Ascending aorta (tissue), 2 donors: ENCODE measurements at regions not wholly inside any gene's neighbourhood (a gene's known extent, or its start where the extent isn't known, plus 50 kb on each side); places are given as distances from the start of the nearest gene placed in this dataset.

ENCODE experiments used
- DNase-seq, 2 donors: peaks; one replicate each; pipeline ENCODE4 v3.0.0-alpha.2; 2019; ENCODE audit warnings: low spot score in 2 of 2
- H3K27ac ChIP-seq, 2 donors: fragments of 200-600 bp; sonication (generic); one replicate each; pipeline ENCODE4 v1.5.1; 2016 to 2017; ENCODE audit warnings: mild to moderate bottlenecking in 1 of 2
- H3K27me3 ChIP-seq: fragments of 200-600 bp; sonication (generic); one replicate; pipeline ENCODE4 v1.5.1; 2017
- H3K36me3 ChIP-seq, 2 donors: fragments of 200-600 bp; sonication (generic); one replicate each; pipeline ENCODE4 v1.5.1; 2016
- H3K4me1 ChIP-seq, 2 donors: fragments of 200-600 bp; sonication (generic); one replicate each; pipeline ENCODE4 v1.5.1; 2016 to 2017; ENCODE audit warnings: mild to moderate bottlenecking in 1 of 2
- H3K4me3 ChIP-seq, 2 donors: fragments of 200-600 bp; sonication (generic); one replicate each; pipeline ENCODE4 v1.5.1; 2016 to 2017; ENCODE audit warnings: mild to moderate bottlenecking in 1 of 2
- H3K9me3 ChIP-seq, 2 donors: fragments of 200-600 bp; sonication (generic); one replicate each; pipeline ENCODE4 v1.5.1; 2016
- CTCF ChIP-seq, 3 experiments: fragments of 200-600 bp in 2 of 3; fragments of 450-650 bp in 1 of 3; sonication (generic) in 2 of 3; IDR thresholded peaks; one replicate each; pipeline ENCODE4 v1.5.1; 2016 to 2019; ENCODE audit warnings: antibody characterized with exemption in 3 of 3, mild to moderate bottlenecking in 1 of 3, moderate library complexity in 1 of 3
- intact Hi-C: fragments of 100-400 bp; cut with DNase I; formaldehyde crosslinking; loops from one replicate; pipeline ENCODE4 v1.15.1; 2023

- DNase-seq = no peak
- Histone ChIP-seq H3K4me1 (no peaks in the 10 kb centered on the region), H3K27ac (no peak overlapping the region), H3K9me3 (no peaks in the 10 kb centered on the region), H3K36me3 (no peaks in the 10 kb centered on the region), H3K27me3 (no peaks in the 10 kb centered on the region), H3K4me3 (no peak overlapping the region)
- TF ChIP-seq CTCF (IDR thresholded peaks at IDR 0.05) = no peak
- intact Hi-C loops = no loop called here
Measured at GRCh38 chr2:118524911-118525310, 322.5 kb downstream of the EN1 start.

DNA sequence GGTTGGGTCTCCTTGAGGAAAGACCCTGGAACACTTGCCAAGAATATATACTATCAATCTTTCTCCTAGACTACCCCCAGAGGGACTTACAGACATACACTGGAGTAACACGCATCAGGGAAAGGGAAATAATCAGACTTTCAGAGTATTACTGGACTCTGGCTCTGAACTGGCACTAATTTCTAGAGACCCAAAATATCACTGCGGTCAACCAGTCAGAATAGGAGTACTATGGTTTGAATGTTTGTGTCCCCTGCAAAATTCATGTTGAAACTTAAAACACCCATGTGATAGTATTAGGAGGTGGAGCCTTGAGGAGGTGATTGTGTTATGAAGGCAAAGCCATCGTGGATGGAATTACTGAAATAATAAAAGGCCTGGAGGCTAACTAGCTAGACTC lies 323.7 kb downstream of the EN1 start:
- no peaks in the 10 kb centered on the region for H3K9me3 ChIP-seq
- no peaks in the 10 kb centered on the region for H3K4me1 ChIP-seq
- H3K4me3 ChIP-seq = no peak overlapping the region
- DNase-seq = no peak
- TF ChIP-seq CTCF (IDR thresholded peaks at IDR 0.05) = no peak
- H3K36me3 ChIP-seq = no peaks in the 10 kb centered on the region
- intact Hi-C loops = no loop called here
- H3K27ac ChIP-seq = no peak overlapping the region
- H3K27me3 ChIP-seq = no peaks in the 10 kb centered on the region

DNA sequence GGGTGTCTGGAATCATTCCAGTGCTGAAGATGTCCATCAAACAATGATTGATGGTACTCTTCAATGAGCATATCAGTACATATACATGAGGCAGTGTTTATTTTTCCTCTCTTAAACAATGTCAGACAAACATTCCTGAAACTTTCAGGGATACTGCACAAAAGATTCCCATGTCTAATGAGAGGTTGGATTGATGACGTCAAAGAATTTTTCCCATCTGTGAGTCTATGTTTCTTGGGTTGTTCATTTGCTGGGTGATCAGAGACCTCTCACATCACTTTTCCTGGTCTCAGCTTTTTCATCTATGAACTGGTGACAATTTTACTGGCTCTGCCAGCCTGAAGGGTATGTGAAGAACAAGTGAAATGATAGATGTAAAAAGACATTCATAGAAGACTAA lies 325.5 kb downstream of the EN1 start:
- DNase-seq = no peak
- Histone ChIP-seq H3K27me3 (no peaks in the 10 kb centered on the region), H3K4me3 (no peak overlapping the region), H3K27ac (no peak overlapping the region), H3K36me3 (no peaks in the 10 kb centered on the region), H3K4me1 (no peaks in the 10 kb centered on the region), H3K9me3 (no peaks in the 10 kb centered on the region)
- intact Hi-C loops = no loop called here
- no peak for TF ChIP-seq CTCF (IDR thresholded peaks at IDR 0.05)

- Histone ChIP-seq H3K9me3 (no peaks in the 10 kb centered on the region), H3K36me3 (no peaks in the 10 kb centered on the region), H3K4me3 (no peak overlapping the region), H3K27ac (no peak overlapping the region), H3K4me1 (no peaks in the 10 kb centered on the region), H3K27me3 (no peaks in the 10 kb centered on the region)
- no peak for DNase-seq
- no peak for TF ChIP-seq CTCF (IDR thresholded peaks at IDR 0.05)
- intact Hi-C loops = no loop called here
Measured at GRCh38 chr2:118521272-118521671, 326.2 kb downstream of the EN1 start.

GRCh38 chr2:118520246-118520645 lies 327.2 kb downstream of the EN1 start:
- Histone ChIP-seq H3K9me3 (no peaks in the 10 kb centered on the region), H3K27me3 (no peaks in the 10 kb centered on the region), H3K4me1 (no peaks in the 10 kb centered on the region), H3K27ac (no peak overlapping the region), H3K4me3 (no peak overlapping the region), H3K36me3 (no peaks in the 10 kb centered on the region)
- DNase-seq = no peak
- intact Hi-C loops = no loop called here
- TF ChIP-seq CTCF (IDR thresholded peaks at IDR 0.05) = no peak

DNA sequence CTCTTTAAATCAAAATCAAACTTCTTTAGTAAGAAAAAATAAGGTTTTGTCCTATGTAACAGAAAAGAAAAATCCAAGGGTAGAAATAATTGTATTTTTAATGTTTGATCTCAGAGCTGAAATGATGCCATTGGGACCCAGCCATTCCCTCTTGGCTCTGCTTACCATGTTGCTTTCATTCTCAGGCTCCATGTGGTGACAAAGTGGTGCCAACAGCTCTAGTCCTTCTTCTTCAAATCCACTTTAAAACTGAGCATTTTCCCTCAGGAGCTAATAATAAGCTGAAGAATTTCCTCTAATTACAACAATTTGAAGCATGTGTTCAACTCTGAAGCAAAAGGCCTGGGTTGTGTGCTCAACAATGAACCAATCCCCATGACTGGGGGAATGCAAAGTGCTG lies 327.9 kb downstream of the EN1 start:
- no peak overlapping the region for H3K27ac ChIP-seq
- H3K4me1 ChIP-seq = no peaks in the 10 kb centered on the region
- H3K36me3 ChIP-seq = no peaks in the 10 kb centered on the region
- intact Hi-C loops = no loop called here
- H3K9me3 ChIP-seq = no peaks in the 10 kb centered on the region
- no peak overlapping the region for H3K4me3 ChIP-seq
- no peak for DNase-seq
- no peaks in the 10 kb centered on the region for H3K27me3 ChIP-seq
- no peak for TF ChIP-seq CTCF (IDR thresholded peaks at IDR 0.05)
